Stimulated activated naive CD8-positive, alpha-beta T cell treated with anti-CD3 and anti-CD28 coated beads, Interleukin-15, Interleukin-2, amounts not matched to agents 100 ng/mL and 50 ng/mL, for 24 hours (primary cell): ENCODE measurements at regions not wholly inside any gene's neighbourhood (a gene's known extent, or its start where the extent isn't known, plus 50 kb on each side); places are given as distances from the start of the nearest gene placed in this dataset.
A peak's percentile ranks its signal among the peaks of the same experiment; 100 is the strongest.
"Not testable (repeated sequence)": the region's sequence is repeated elsewhere in the genome, so short reads cannot be mapped to it uniquely, and the experiment has no call there.

ENCODE experiments used
- H3K27ac Mint-ChIP-seq: one replicate; pipeline ENCODE4 v1.8.0; 2021; ENCODE audit warnings: mild to moderate bottlenecking, mixed read lengths
- H3K27me3 Mint-ChIP-seq: one replicate; pipeline ENCODE4 v1.8.0; 2021; ENCODE audit warnings: mixed read lengths
- H3K36me3 Mint-ChIP-seq: one replicate; pipeline ENCODE4 v1.8.0; 2021; ENCODE audit warnings: low read depth, mixed read lengths
- H3K4me1 Mint-ChIP-seq: one replicate; pipeline ENCODE4 v1.8.0; 2021; ENCODE audit warnings: low read depth, mixed read lengths
- H3K4me3 Mint-ChIP-seq: one replicate; pipeline ENCODE4 v1.8.0; 2021; ENCODE audit warnings: mild to moderate bottlenecking, mixed read lengths
- H3K9me3 Mint-ChIP-seq: one replicate; pipeline ENCODE4 v1.8.0; 2021; ENCODE audit warnings: mixed read lengths

GRCh38 chr3:28138043-28138610, 103.3 kb upstream of the CMC1 start:
- Mint-ChIP-seq H3K27ac (no peak overlapping the region), H3K4me3 (no peak overlapping the region), H3K9me3 (no peaks in the 10 kb centered on the region), H3K36me3 (no peaks in the 10 kb centered on the region), H3K27me3 (no peaks in the 10 kb centered on the region), H3K4me1 (no peaks in the 10 kb centered on the region)

DNA sequence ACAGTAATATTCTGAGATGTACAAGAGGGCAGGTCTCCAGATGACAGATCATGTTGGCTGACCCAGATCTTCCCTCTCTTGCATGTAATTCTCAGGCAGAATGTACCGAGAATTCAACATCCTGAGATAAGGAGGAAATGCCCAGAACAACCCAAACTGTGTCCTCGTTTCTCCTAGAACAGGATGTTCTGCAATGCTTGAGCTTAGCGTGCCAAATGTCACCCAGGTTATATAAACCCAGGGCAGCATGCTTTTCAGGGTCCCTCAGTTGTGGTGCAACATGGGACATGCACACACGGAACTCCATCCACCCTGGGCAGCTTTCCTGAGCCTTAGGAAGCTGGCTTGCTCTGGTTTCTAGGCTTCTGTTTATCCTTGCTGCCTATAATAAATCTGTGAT, 102.1 kb upstream of the CMC1 start:
- H3K27ac Mint-ChIP-seq: no peak overlapping the region
- no peaks in the 10 kb centered on the region for H3K4me1 Mint-ChIP-seq
- H3K4me3 Mint-ChIP-seq: no peak overlapping the region
- H3K27me3 Mint-ChIP-seq: no peaks in the 10 kb centered on the region
- H3K36me3 Mint-ChIP-seq: no peaks in the 10 kb centered on the region
- H3K9me3 Mint-ChIP-seq: no peaks in the 10 kb centered on the region

- no peaks in the 10 kb centered on the region for H3K4me1 Mint-ChIP-seq
- no peak overlapping the region for H3K27ac Mint-ChIP-seq
- H3K36me3 Mint-ChIP-seq: no peaks in the 10 kb centered on the region
- H3K9me3 Mint-ChIP-seq: no peaks in the 10 kb centered on the region
- no peak overlapping the region for H3K4me3 Mint-ChIP-seq
- no peaks in the 10 kb centered on the region for H3K27me3 Mint-ChIP-seq
These were observed 101.3 kb upstream of the CMC1 start for GRCh38 chr3:28139967-28140634.

- Mint-ChIP-seq H3K9me3 (no peaks in the 10 kb centered on the region), H3K4me3 (no peak overlapping the region), H3K27me3 (no peaks in the 10 kb centered on the region), H3K4me1 (no peaks in the 10 kb centered on the region), H3K27ac (no peak overlapping the region), H3K36me3 (no peaks in the 10 kb centered on the region)
These were observed 100.8 kb upstream of the CMC1 start for GRCh38 chr3:28140664-28141063.

DNA sequence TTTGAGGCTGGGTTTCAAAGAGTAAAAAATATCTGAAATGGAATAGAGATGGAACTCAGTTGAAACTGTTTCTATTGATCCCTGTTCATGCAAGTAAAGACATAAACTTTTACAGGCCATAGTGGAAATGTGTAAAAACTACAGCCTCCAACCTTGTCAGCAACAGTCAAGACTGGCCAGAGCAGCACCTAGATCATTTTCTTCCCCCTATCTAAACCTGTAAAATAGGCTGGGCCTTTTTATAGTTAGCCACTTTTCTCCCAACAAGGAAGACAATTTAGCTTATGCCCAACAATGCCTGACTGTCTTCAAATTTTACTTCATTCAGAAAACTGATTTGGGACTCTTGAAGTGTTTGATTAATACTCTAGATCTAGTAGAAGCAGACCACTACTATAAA, 91.5 kb upstream of the CMC1 start:
- Mint-ChIP-seq H3K27ac (no peak overlapping the region), H3K4me1 (peaks cover 13% of the 10 kb centered on the region), H3K4me3 (no peak overlapping the region), H3K27me3 (no peaks in the 10 kb centered on the region), H3K36me3 (peaks cover 3% of the 10 kb centered on the region), H3K9me3 (peaks cover 6% of the 10 kb centered on the region)

GRCh38 chr3:28150465-28151206, 90.8 kb upstream of the CMC1 start:
- Mint-ChIP-seq H3K27ac (no peak overlapping the region), H3K27me3 (no peaks in the 10 kb centered on the region), H3K36me3 (peaks cover 3% of the 10 kb centered on the region), H3K4me1 (peaks cover 13% of the 10 kb centered on the region), H3K4me3 (no peak overlapping the region), H3K9me3 (peaks cover 6% of the 10 kb centered on the region)

- Mint-ChIP-seq H3K36me3 (peaks cover 3% of the 10 kb centered on the region), H3K4me3 (no peak overlapping the region), H3K9me3 (peaks cover 6% of the 10 kb centered on the region), H3K27ac (no peak overlapping the region), H3K4me1 (peaks cover 13% of the 10 kb centered on the region), H3K27me3 (no peaks in the 10 kb centered on the region)
These were observed 90.2 kb upstream of the CMC1 start for GRCh38 chr3:28151207-28151550.

- Mint-ChIP-seq H3K4me3 (peak overlapping the region; percentile 45), H3K9me3 (peaks cover 6% of the 10 kb centered on the region), H3K36me3 (peaks cover 3% of the 10 kb centered on the region), H3K4me1 (peaks cover 13% of the 10 kb centered on the region), H3K27me3 (no peaks in the 10 kb centered on the region), H3K27ac (no peak overlapping the region)
These were observed 89.7 kb upstream of the CMC1 start for GRCh38 chr3:28151608-28152228.

GRCh38 chr3:28155631-28156030, 85.8 kb upstream of the CMC1 start:
- Mint-ChIP-seq H3K27me3 (no peaks in the 10 kb centered on the region), H3K9me3 (peaks cover 26% of the 10 kb centered on the region), H3K4me1 (peaks cover 13% of the 10 kb centered on the region), H3K4me3 (no peak overlapping the region), H3K27ac (no peak overlapping the region), H3K36me3 (peaks cover 6% of the 10 kb centered on the region)

- not testable (repeated sequence) for H3K36me3 Mint-ChIP-seq, H3K4me3 Mint-ChIP-seq, H3K27ac Mint-ChIP-seq, H3K27me3 Mint-ChIP-seq, H3K4me1 Mint-ChIP-seq
- peaks cover 26% of the 10 kb centered on the region for H3K9me3 Mint-ChIP-seq
These were observed 84.8 kb upstream of the CMC1 start for GRCh38 chr3:28156599-28156998.

- peaks cover 23% of the 10 kb centered on the region for H3K4me1 Mint-ChIP-seq
- H3K9me3 Mint-ChIP-seq: no peaks in the 10 kb centered on the region
- peaks cover 8% of the 10 kb centered on the region for H3K36me3 Mint-ChIP-seq
- peak overlapping the region; percentile 45 for H3K4me3 Mint-ChIP-seq
- H3K27me3 Mint-ChIP-seq: no peaks in the 10 kb centered on the region
- H3K27ac Mint-ChIP-seq: peak overlapping the region; percentile 86
These were observed 69.5 kb upstream of the CMC1 start for GRCh38 chr3:28171962-28172361.

DNA sequence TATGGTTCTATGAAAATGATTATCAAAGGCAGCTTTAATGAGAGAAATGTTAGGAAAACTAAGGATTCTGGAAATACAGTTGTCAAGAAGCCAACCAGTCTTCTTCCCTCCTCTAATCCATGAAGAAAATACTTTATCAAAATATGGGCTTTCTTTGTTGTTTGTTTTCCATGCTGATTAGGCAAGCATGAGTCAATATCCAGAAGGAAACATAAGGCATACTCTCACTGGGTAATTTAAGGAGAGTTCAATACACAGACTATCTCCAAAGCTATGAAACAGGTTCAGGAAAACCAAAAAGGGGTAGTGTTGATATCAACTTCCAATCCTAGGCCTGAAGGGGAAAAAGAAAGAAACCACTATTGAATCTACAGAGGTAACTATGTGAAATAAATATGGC, 68.7 kb upstream of the CMC1 start:
- H3K4me3 Mint-ChIP-seq: no peak overlapping the region
- no peaks in the 10 kb centered on the region for H3K27me3 Mint-ChIP-seq
- H3K9me3 Mint-ChIP-seq: no peaks in the 10 kb centered on the region
- H3K27ac Mint-ChIP-seq: no peak overlapping the region
- H3K36me3 Mint-ChIP-seq: peaks cover 8% of the 10 kb centered on the region
- peaks cover 23% of the 10 kb centered on the region for H3K4me1 Mint-ChIP-seq

- Mint-ChIP-seq H3K27me3 (no peaks in the 10 kb centered on the region), H3K27ac (no peak overlapping the region), H3K36me3 (peaks cover 8% of the 10 kb centered on the region), H3K4me3 (no peak overlapping the region), H3K9me3 (no peaks in the 10 kb centered on the region), H3K4me1 (peaks cover 23% of the 10 kb centered on the region)
These were observed 67.6 kb upstream of the CMC1 start for GRCh38 chr3:28173836-28174235.

- H3K27ac Mint-ChIP-seq: no peak overlapping the region
- H3K9me3 Mint-ChIP-seq: no peaks in the 10 kb centered on the region
- H3K27me3 Mint-ChIP-seq: no peaks in the 10 kb centered on the region
- H3K4me1 Mint-ChIP-seq: no peaks in the 10 kb centered on the region
- H3K4me3 Mint-ChIP-seq: no peak overlapping the region
- H3K36me3 Mint-ChIP-seq: no peaks in the 10 kb centered on the region
These were observed 54.7 kb upstream of the CMC1 start for GRCh38 chr3:28186748-28187147.

- no peak overlapping the region for H3K27ac Mint-ChIP-seq
- no peaks in the 10 kb centered on the region for H3K9me3 Mint-ChIP-seq
- H3K36me3 Mint-ChIP-seq: no peaks in the 10 kb centered on the region
- no peak overlapping the region for H3K4me3 Mint-ChIP-seq
- H3K27me3 Mint-ChIP-seq: no peaks in the 10 kb centered on the region
- H3K4me1 Mint-ChIP-seq: no peaks in the 10 kb centered on the region
These were observed 52.7 kb upstream of the CMC1 start for GRCh38 chr3:28188686-28189085.
